ENCODE measurements at regions not wholly inside any gene's neighbourhood (a gene's known extent, or its start where the extent isn't known, plus 50 kb on each side); places are given as distances from the start of the nearest gene placed in this dataset.

GRCh38 chr9:81211741-81212140 is 477.6 kb downstream of the TLE1 start:
- no peak overlapping the region for H3K27ac Mint-ChIP-seq
- no peak overlapping the region for H3K4me3 Mint-ChIP-seq
- H3K27me3 Mint-ChIP-seq = no peaks in the 10 kb centered on the region
- no peaks in the 10 kb centered on the region for H3K4me1 Mint-ChIP-seq
- no peak for TF ChIP-seq CTCF (IDR thresholded peaks at IDR 0.05)
- CTCF ChIA-PET = no interaction called here
- no peaks in the 10 kb centered on the region for H3K36me3 Mint-ChIP-seq (ENCODE audit: low read depth)
- H3K9me3 Mint-ChIP-seq = peaks cover 2% of the 10 kb centered on the region
- DNase-seq = no peak
- no peak for ATAC-seq (ENCODE audit: low read depth)
- POLR2A ChIA-PET = no interaction called here
- intact Hi-C loops (cut with micrococcal nuclease) = no loop called here

DNA sequence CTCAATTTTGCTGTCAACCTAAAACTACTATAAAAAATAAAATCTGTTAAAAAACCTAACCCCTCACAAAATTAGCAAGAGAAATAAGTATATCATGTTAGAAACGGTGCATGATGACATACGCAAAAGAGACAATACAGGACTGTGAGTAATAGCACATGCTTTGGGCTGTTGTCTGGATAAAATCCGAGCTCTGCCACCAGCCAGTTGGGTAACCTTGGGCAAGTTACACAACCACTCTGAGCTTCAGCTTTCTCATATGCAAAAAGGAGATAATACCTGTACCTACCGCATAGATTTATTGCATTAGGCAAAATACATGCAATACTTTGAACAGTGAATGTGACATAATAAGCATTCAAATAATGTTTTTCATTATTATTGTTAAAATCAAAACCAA is 481.7 kb downstream of the TLE1 start:
- intact Hi-C loops (cut with micrococcal nuclease) = no loop called here
- H3K4me1 Mint-ChIP-seq = no peaks in the 10 kb centered on the region
- no peaks in the 10 kb centered on the region for H3K36me3 Mint-ChIP-seq (ENCODE audit: low read depth)
- DNase-seq (no peak), ATAC-seq (ENCODE audit: low read depth) (no peak)
- POLR2A ChIA-PET = no interaction called here
- H3K9me3 Mint-ChIP-seq = peaks cover 2% of the 10 kb centered on the region
- H3K27ac Mint-ChIP-seq = no peak overlapping the region
- CTCF ChIA-PET = no interaction called here
- TF ChIP-seq CTCF (IDR thresholded peaks at IDR 0.05) = no peak
- no peak overlapping the region for H3K4me3 Mint-ChIP-seq
- no peaks in the 10 kb centered on the region for H3K27me3 Mint-ChIP-seq

GRCh38 chr9:81202292-81202691 is 487.1 kb downstream of the TLE1 start:
- no peaks in the 10 kb centered on the region for H3K36me3 Mint-ChIP-seq (ENCODE audit: low read depth)
- ChIA-PET CTCF (no interaction called here), POLR2A (no interaction called here)
- ATAC-seq (ENCODE audit: low read depth) (no peak), DNase-seq (no peak)
- no peaks in the 10 kb centered on the region for H3K4me1 Mint-ChIP-seq
- no peak overlapping the region for H3K27ac Mint-ChIP-seq
- no peak for TF ChIP-seq CTCF (IDR thresholded peaks at IDR 0.05)
- H3K9me3 Mint-ChIP-seq = no peaks in the 10 kb centered on the region
- intact Hi-C loops (cut with micrococcal nuclease) = no loop called here
- H3K27me3 Mint-ChIP-seq = no peaks in the 10 kb centered on the region
- H3K4me3 Mint-ChIP-seq = no peak overlapping the region

GRCh38 chr9:81195206-81195605 is 494.1 kb downstream of the TLE1 start:
- DNase-seq = no peak
- ChIA-PET CTCF (no interaction called here), POLR2A (no interaction called here)
- Mint-ChIP-seq H3K4me1 (no peaks in the 10 kb centered on the region), H3K9me3 (peaks cover 5% of the 10 kb centered on the region), H3K27ac (no peak overlapping the region), H3K4me3 (no peak overlapping the region), H3K27me3 (peaks cover 1% of the 10 kb centered on the region), H3K36me3 (ENCODE audit: low read depth) (no peaks in the 10 kb centered on the region)
- no peak for TF ChIP-seq CTCF (IDR thresholded peaks at IDR 0.05)
- ATAC-seq (ENCODE audit: low read depth) = no peak
- intact Hi-C loops (cut with micrococcal nuclease) = no loop called here

GRCh38 chr9:81193362-81194339 is 495.7 kb downstream of the TLE1 start:
- ChIA-PET CTCF (no interaction called here), POLR2A (no interaction called here)
- H3K36me3 Mint-ChIP-seq (ENCODE audit: low read depth) = no peaks in the 10 kb centered on the region
- ATAC-seq (ENCODE audit: low read depth) (no peak), DNase-seq (no peak)
- no peak overlapping the region for H3K4me3 Mint-ChIP-seq
- peaks cover 1% of the 10 kb centered on the region for H3K27me3 Mint-ChIP-seq
- peaks cover 5% of the 10 kb centered on the region for H3K9me3 Mint-ChIP-seq
- no peaks in the 10 kb centered on the region for H3K4me1 Mint-ChIP-seq
- intact Hi-C loops (cut with micrococcal nuclease) = no loop called here
- TF ChIP-seq CTCF (IDR thresholded peaks at IDR 0.05) = no peak
- H3K27ac Mint-ChIP-seq = no peak overlapping the region

Data from activated B cell treated with CpG ODN at 0.5 μM for 24 hours (primary cell).